ENCODE measurements at regions not wholly inside any gene's neighbourhood (a gene's known extent, or its start where the extent isn't known, plus 50 kb on each side); places are given as distances from the start of the nearest gene placed in this dataset.

- FAIRE-seq (no peak), ATAC-seq (no peak), DNase-seq (ENCODE audit: low read depth in 1 of 2, low spot score in 1 of 2) (no peak)
- POLR2A ChIA-PET, result no interaction called here
- no peak overlapping the region for H3K27ac ChIP-seq
- no peak overlapping the region for H3K4me2 ChIP-seq
- WGBS (ENCODE audit: missing lambda C conversion rate), result 60% methylated on average over 1 of the region's 1 CpG
- CTCF ChIA-PET, result no interaction called here
- peaks cover 15% of the 10 kb centered on the region for H3K4me1 ChIP-seq
- H3K9me3 ChIP-seq, result no peaks in the 10 kb centered on the region
- TF ChIP-seq RCOR1 (IDR thresholded peaks at IDR 0.05; ENCODE audit: low read depth, low read length) (no peak), RAD21 (conservative IDR thresholded peaks at IDR 0.05 in 1 of 2, IDR thresholded peaks at IDR 0.05 in 1 of 2) (no peak), JUN (IDR thresholded peaks at IDR 0.05) (no peak), FOSB (CRISPR knock-in tag; IDR thresholded peaks at IDR 0.05) (no peak), POLR2A (IDR thresholded peaks at IDR 0.05; ENCODE audit: low read length) (no peak)
- H3K4me3 ChIP-seq, result no peak overlapping the region
Observed at GRCh38 chr16:59123479-59123878, 389.4 kb upstream of the GOT2 start.

GRCh38 chr16:59122262-59122537 lies 388.1 kb upstream of the GOT2 start:
- WGBS (ENCODE audit: missing lambda C conversion rate), result 36% methylated on average over 2 of the region's 2 CpGs

GRCh38 chr16:59121411-59122261 lies 387.5 kb upstream of the GOT2 start:
- H3K4me3 ChIP-seq, result no peak overlapping the region
- peaks cover 13% of the 10 kb centered on the region for H3K4me1 ChIP-seq
- ChIA-PET CTCF (interaction anchor here (1.3 kb wide), 1 partner anchor 13 kb away, joined by 4 read pairs; no protein-coding TSS in a partner anchor), POLR2A (no interaction called here)
- H3K4me2 ChIP-seq, result no peak overlapping the region
- no peak for ATAC-seq
- H3K27ac ChIP-seq, result no peak overlapping the region
- no peak for FAIRE-seq
- H3K9me3 ChIP-seq, result no peaks in the 10 kb centered on the region
- no peak for TF ChIP-seq GATA3 (IDR thresholded peaks at IDR 0.05; ENCODE audit: borderline replicate concordance)
- TF ChIP-seq HOXB13 (CRISPR knock-in tag; IDR thresholded peaks at IDR 0.05; ENCODE audit: low read depth), result no peak
- no peak for TF ChIP-seq CTCF (IDR thresholded peaks at IDR 0.05)
- no peak for TF ChIP-seq BHLHE40 (IDR thresholded peaks at IDR 0.05; ENCODE audit: low read depth, low read length)
- TF ChIP-seq ESRRA (IDR thresholded peaks at IDR 0.05; ENCODE audit: borderline replicate concordance, low read length), result no peak
- no peak for TF ChIP-seq SREBF2 (IDR thresholded peaks at IDR 0.05)
- TF ChIP-seq FOXS1 (CRISPR knock-in tag; IDR thresholded peaks at IDR 0.05), result no peak
- no peak for DNase-seq (ENCODE audit: low read depth in 1 of 2, low spot score in 1 of 2)

More at GRCh38 chr16:59122262-59122537, 388.1 kb upstream of the GOT2 start:
- CTCF ChIA-PET, result no interaction called here
- Histone ChIP-seq H3K9me3 (no peaks in the 10 kb centered on the region), H3K4me2 (no peak overlapping the region), H3K4me1 (peaks cover 15% of the 10 kb centered on the region), H3K4me3 (no peak overlapping the region), H3K27ac (no peak overlapping the region)
- TF ChIP-seq EHMT2 (IDR thresholded peaks at IDR 0.05; ENCODE audit: low read depth) (no peak), ELK1 (IDR thresholded peaks at IDR 0.05; ENCODE audit: low read depth, low read length) (no peak), RAD21 (conservative IDR thresholded peaks at IDR 0.05 in 1 of 2, IDR thresholded peaks at IDR 0.05 in 1 of 2) (no peak), JUN (IDR thresholded peaks at IDR 0.05) (no peak), FOSB (CRISPR knock-in tag; IDR thresholded peaks at IDR 0.05) (no peak), HEYL (CRISPR knock-in tag; IDR thresholded peaks at IDR 0.05) (no peak), RCOR1 (IDR thresholded peaks at IDR 0.05; ENCODE audit: low read depth, low read length) (no peak), HOXB13 (CRISPR knock-in tag; IDR thresholded peaks at IDR 0.05; ENCODE audit: low read depth) (no peak), POLR2AphosphoS2 (conservative IDR thresholded peaks at IDR 0.05; ENCODE audit: low read length) (no peak), MAX (IDR thresholded peaks at IDR 0.05) (no peak), RFX5 (IDR thresholded peaks at IDR 0.05) (no peak), JUNB (IDR thresholded peaks at IDR 0.05) (no peak), KDM1A (IDR thresholded peaks at IDR 0.05; ENCODE audit: low read depth) (no peak), CBX8 (IDR thresholded peaks at IDR 0.05) (no peak), USF2 (IDR thresholded peaks at IDR 0.05) (no peak), FOSL2 (IDR thresholded peaks at IDR 0.05) (no peak), FOSL2 (CRISPR knock-in tag; IDR thresholded peaks at IDR 0.05) (no peak), BHLHE40 (IDR thresholded peaks at IDR 0.05; ENCODE audit: low read depth, low read length) (no peak)
- POLR2A ChIA-PET, result no interaction called here
- DNase-seq (ENCODE audit: low read depth in 1 of 2, low spot score in 1 of 2) (no peak), ATAC-seq (no peak), FAIRE-seq (no peak)
